GM15510 (cell line): ENCODE measurements at regions not wholly inside any gene's neighbourhood (a gene's known extent, or its start where the extent isn't known, plus 50 kb on each side); places are given as distances from the start of the nearest gene placed in this dataset.

Experiments used
- POLR2A ChIP-seq: IDR thresholded peaks from 3 replicates; pipeline ENCODE4 v1.6.1; 2011; ENCODE audit warnings: borderline replicate concordance; ENCODE audit not compliant: insufficient read length; ENCODE audit errors: extremely low read depth

- no peak for TF ChIP-seq POLR2A
Observed at GRCh38 chr21:43342301-43342881, 84.5 kb downstream of the SIK1 start.

GRCh38 chr21:43341378-43342161, 85.4 kb downstream of the SIK1 start:
- no peak for TF ChIP-seq POLR2A

GRCh38 chr21:43340491-43341377, 86.2 kb downstream of the SIK1 start:
- no peak for TF ChIP-seq POLR2A

- TF ChIP-seq POLR2A: no peak
Observed at GRCh38 chr21:43339668-43340067, 87.3 kb downstream of the SIK1 start.

- TF ChIP-seq POLR2A: no peak
Observed at GRCh38 chr21:43338951-43339350, 88.0 kb downstream of the SIK1 start.

- no peak for TF ChIP-seq POLR2A
Observed at GRCh38 chr21:43337901-43338655, 88.9 kb downstream of the SIK1 start.

GRCh38 chr21:43335119-43335518, 91.8 kb downstream of the SIK1 start:
- TF ChIP-seq POLR2A: no peak

- no peak for TF ChIP-seq POLR2A
Observed at GRCh38 chr21:43334214-43334958, 92.5 kb downstream of the SIK1 start.

GRCh38 chr21:43333298-43334062, 93.5 kb downstream of the SIK1 start:
- no peak for TF ChIP-seq POLR2A

GRCh38 chr21:43332861-43333297, 94.1 kb downstream of the SIK1 start:
- no peak for TF ChIP-seq POLR2A

GRCh38 chr21:43331962-43332828, 94.7 kb downstream of the SIK1 start:
- TF ChIP-seq POLR2A: no peak
